GF-D8 (cell line): ENCODE measurements at regions not wholly inside any gene's neighbourhood (a gene's known extent, or its start where the extent isn't known, plus 50 kb on each side); places are given as distances from the start of the nearest gene placed in this dataset.
"Not testable (repeated sequence)": the region's sequence is repeated elsewhere in the genome, so short reads cannot be mapped to it uniquely, and the experiment has no call there.

Experiments
- DNase-seq: peaks from one replicate; lab custom pipeline; 2025; lab: John Stamatoyannopoulos, UW

- DNase-seq: no peak
These were observed 481.9 kb downstream of the C6orf118 start for GRCh38 chr6:164827537-164827936.

- DNase-seq: no peak
These were observed 482.5 kb downstream of the C6orf118 start for GRCh38 chr6:164826831-164827468.

DNA sequence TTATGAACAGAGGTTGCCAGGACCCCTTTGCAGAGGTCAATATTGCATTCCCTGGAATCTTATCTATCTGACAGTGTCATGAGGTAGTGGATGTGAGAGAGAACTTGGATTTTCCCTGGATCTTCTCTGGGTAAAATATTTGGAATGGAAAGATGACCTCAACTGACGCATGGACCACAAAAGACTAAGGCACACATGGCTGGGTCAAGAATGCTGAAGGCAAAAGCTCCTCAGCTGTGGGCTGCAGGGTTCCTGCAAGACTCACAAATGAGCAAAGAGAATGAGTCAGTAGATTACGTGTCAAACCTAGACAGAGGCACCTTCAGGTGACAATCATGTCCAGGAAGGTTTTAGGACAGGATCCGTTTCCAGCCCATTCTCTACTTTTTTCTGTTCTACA, 484.0 kb downstream of the C6orf118 start:
- no peak for DNase-seq

DNA sequence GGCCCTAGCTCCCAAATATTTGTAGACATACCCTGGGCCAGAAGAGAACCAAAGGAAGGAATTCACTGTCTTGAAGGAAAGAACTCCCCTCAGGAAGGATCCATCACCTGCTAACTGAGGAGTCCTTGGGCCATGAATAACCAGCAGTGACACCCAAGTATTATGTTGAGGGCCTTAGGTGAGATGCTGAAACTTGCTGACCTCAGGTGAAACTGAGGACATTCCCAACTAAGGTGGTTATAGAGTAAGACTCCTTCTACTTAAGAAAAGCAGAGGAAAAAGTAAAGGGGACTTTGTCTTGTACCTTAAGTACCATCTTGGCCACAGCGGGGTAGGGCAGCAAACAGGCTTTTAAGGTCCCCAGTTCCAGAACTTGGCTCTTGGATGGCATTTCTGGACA, 491.7 kb downstream of the C6orf118 start:
- DNase-seq: no peak

DNA sequence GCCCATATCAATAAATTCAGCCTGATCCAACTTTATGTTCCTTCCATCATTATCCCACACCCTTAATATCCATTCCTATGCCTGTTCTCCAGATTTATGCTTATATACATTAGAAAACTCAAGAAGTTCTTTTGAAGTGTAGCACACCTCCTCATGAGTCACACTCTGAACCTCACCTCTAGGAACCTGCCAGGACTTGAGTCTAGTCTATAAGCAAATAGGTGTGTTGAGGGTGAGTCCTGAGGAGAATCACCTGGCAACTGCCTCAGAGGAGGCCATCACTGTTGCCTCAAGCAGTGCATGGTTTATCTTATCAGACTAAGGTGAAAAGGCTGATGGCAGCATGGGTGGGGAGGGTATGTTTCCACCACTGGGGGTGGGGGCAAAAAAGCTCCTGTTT, 496.7 kb downstream of the C6orf118 start:
- DNase-seq: no peak

GRCh38 chr6:164807125-164807524, 502.3 kb downstream of the C6orf118 start:
- no peak for DNase-seq

GRCh38 chr6:164795056-164795815, 514.2 kb downstream of the C6orf118 start:
- DNase-seq: no peak

DNA sequence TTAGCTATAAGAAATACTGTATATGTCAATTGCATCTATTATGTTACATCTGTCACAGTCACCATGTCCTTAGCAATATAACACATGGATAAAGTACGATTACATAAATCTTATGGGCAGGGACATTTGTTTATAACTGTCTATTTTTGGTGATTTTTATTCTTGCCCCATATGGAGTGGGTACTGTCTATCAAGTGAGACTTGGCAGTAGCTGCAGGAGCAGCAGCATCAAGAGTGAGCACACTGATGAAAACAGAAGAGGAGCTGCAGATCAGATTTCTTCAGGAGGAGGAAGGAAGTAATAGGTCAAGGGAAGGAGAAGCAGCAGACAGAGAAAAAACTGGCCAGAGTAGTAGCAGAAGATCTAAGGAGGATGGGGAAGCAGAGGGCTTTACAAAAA, 516.7 kb downstream of the C6orf118 start:
- DNase-seq: no peak

- no peak for DNase-seq
These were observed 517.9 kb downstream of the C6orf118 start for GRCh38 chr6:164791498-164791897.

DNA sequence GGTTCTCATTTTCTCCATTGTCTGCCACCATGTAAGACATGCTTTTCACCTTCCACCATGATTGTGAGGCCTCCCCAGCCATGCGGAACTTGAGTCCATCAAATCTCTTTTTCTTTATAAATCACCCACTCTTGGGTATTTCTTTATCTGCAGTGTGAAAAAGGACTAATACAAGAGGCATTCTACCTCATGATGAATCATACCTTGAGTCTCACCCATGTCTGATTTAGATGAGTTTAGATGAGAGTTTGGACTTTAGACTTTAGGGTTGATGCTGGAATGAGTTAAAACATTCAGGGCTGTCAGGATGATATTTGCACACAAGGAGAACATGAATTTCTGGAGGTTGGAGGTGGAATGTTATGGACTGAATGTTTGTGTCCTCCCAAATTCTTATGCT, 545.6 kb downstream of the C6orf118 start:
- no peak for DNase-seq

- no peak for DNase-seq
These were observed 552.0 kb downstream of the C6orf118 start for GRCh38 chr6:164757451-164757850.

DNA sequence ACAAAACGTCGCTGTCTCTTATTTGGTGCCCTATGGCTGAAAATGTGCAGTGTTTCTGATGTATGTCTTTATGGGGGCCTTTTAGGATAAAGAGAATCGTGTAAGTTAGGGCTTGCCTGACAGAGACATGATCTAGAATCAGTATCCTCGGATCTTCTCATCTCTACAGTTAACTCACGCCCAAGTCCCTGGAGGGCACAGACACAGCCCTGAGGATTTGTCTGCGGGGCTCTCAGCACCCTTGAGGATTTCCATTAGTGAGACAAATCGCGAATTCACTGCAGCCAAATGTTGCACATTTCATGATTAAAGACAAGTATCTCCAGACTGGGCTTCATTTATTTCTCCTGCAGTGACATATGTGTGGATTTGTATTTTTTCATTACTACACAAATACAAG, 552.7 kb downstream of the C6orf118 start:
- DNase-seq: no peak

- DNase-seq: no peak
These were observed 553.3 kb downstream of the C6orf118 start for GRCh38 chr6:164756142-164756541.

DNA sequence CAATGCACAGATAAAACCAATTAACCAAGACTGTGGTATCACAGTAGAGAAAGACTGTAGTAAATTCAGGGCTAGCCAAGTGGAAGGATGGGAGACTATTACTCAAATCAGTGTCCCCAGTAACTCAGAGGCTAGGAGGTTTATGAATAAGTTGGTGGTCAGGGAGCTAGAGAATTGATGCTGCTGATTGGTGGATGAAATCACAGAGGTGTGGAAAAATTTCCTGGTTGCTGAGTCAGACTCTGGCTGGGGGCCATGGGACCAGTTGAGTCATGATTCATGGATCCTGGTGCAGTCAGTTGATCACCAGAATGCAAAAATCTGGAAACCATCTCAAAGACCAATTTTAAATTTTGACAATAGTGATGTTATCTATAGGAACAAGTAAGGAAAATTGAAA, 555.9 kb downstream of the C6orf118 start:
- DNase-seq: no peak

- no peak for DNase-seq
These were observed 558.0 kb downstream of the C6orf118 start for GRCh38 chr6:164751395-164751794.

GRCh38 chr6:164750128-164750527, 559.3 kb downstream of the C6orf118 start:
- DNase-seq: no peak

- no peak for DNase-seq
These were observed 560.0 kb downstream of the C6orf118 start for GRCh38 chr6:164749221-164750064.

DNA sequence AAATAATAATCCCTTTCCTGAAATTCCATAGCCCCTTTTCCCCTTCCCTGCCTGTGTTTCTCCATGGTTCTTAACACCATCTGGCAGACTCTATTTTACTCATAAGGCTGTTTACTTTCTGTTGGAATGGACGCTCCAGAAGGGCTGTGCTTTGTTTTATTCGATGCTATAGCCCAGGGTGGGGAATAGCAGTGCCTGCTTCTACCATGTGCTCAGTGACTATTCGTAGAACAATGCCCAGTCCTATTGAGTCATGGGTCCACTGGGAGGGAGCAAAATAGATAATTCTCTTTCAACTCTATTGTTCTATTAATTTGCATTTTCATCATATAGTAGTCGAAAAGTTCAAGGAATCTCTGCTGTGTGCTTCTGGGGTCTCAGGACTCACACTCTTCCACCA, 565.1 kb downstream of the C6orf118 start:
- DNase-seq: no peak

- no peak for DNase-seq
These were observed 567.4 kb downstream of the C6orf118 start for GRCh38 chr6:164741938-164742451.

DNA sequence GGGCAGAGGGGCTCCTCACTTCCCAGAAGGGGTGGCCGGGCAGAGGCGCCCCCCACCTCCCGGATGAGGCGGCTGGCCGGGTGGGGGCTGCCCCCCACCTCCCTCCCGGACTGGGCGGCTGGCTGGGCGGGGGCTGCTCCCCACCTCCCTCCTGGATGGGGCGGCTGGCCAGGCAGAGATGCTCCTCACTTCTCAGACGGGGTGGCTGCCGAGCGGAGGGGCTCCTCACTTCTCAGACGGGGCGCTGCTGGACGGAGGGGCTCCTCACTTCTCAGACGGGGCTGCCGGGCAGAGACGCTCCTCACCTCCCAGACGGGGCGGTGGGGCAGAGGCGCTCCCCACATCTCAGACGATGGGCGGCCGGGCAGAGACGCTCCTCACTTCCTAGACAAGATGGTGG, 573.3 kb downstream of the C6orf118 start:
- DNase-seq: not testable (repeated sequence)

- no peak for DNase-seq
These were observed 577.9 kb downstream of the C6orf118 start for GRCh38 chr6:164731539-164731938.

GRCh38 chr6:164721460-164721859, 587.9 kb downstream of the C6orf118 start:
- no peak for DNase-seq

- no peak for DNase-seq
These were observed 608.9 kb downstream of the C6orf118 start for GRCh38 chr6:164700497-164700896.
